Progenitor cell of endocrine pancreas (in vitro differentiated cells): ENCODE measurements at regions not wholly inside any gene's neighbourhood (a gene's known extent, or its start where the extent isn't known, plus 50 kb on each side); places are given as distances from the start of the nearest gene placed in this dataset.

ENCODE experiments used
- DNase-seq: peaks from one replicate; pipeline ENCODE4 v3.0.0; 2021; ENCODE audit warnings: low spot score; ENCODE audit not compliant: unreplicated experiment
- H3K27ac Mint-ChIP-seq: 2 replicates; pipeline ENCODE4 v1.8.0; 2021; ENCODE audit warnings: mild to moderate bottlenecking, moderate library complexity, mixed read lengths
- H3K27me3 Mint-ChIP-seq: 2 replicates; pipeline ENCODE4 v1.8.0; 2021; ENCODE audit warnings: mixed read lengths
- H3K36me3 Mint-ChIP-seq: 2 replicates; pipeline ENCODE4 v1.8.0; 2022; ENCODE audit warnings: mixed read lengths; ENCODE audit not compliant: insufficient read depth
- H3K4me1 Mint-ChIP-seq: 2 replicates; pipeline ENCODE4 v1.8.0; 2021; ENCODE audit warnings: low read depth, mixed read lengths
- H3K4me3 Mint-ChIP-seq: 2 replicates; pipeline ENCODE4 v1.8.0; 2021; ENCODE audit warnings: low read depth, mild to moderate bottlenecking, moderate library complexity, mixed read lengths
- H3K9me3 Mint-ChIP-seq: 2 replicates; pipeline ENCODE4 v1.8.0; 2021; ENCODE audit warnings: low read depth, mixed read lengths
- TF ChIP-seq, protein P1 (sequence below): fragments of 200-600 bp; sonication (generic); IDR thresholded peaks from one replicate; pipeline ENCODE4 v1.5.0; 2021; ENCODE audit warnings: antibody characterized with exemption, mild to moderate bottlenecking; ENCODE audit not compliant: unreplicated experiment

DNA sequence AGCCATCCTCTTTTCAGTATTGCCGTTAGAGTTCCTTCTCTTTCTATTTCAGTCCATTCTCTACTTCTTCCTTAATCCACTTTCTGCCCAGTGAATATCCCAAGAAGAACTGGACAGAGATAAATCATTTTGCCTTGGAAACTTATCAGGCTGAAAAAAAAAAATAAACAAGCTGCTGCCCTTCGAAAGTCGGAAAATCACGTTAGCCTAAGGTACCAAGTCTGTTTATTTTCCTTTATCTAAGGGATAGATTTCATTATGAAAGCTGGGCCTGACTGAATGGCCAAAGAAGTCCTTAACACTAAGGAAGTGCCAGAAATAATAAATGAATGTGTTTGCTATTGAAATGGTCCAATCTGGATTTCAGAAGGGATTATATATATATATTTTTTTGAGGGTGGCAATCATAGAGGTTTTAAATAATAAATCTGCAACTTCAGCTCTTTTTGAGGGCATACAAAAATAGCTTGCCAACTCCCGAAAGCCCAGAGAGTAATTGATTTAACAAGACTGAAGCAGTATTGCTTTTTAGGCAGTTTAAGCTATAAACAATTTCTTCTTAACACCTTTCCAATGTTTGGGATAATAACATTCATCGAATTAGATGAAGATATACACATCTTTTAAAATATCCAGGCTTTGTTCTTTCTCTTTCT, 127.0 kb upstream of the STMND1 start:
- TF ChIP-seq, protein P1, sequence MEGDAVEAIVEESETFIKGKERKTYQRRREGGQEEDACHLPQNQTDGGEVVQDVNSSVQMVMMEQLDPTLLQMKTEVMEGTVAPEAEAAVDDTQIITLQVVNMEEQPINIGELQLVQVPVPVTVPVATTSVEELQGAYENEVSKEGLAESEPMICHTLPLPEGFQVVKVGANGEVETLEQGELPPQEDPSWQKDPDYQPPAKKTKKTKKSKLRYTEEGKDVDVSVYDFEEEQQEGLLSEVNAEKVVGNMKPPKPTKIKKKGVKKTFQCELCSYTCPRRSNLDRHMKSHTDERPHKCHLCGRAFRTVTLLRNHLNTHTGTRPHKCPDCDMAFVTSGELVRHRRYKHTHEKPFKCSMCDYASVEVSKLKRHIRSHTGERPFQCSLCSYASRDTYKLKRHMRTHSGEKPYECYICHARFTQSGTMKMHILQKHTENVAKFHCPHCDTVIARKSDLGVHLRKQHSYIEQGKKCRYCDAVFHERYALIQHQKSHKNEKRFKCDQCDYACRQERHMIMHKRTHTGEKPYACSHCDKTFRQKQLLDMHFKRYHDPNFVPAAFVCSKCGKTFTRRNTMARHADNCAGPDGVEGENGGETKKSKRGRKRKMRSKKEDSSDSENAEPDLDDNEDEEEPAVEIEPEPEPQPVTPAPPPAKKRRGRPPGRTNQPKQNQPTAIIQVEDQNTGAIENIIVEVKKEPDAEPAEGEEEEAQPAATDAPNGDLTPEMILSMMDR, result no peak
- Mint-ChIP-seq H3K4me1 (peaks cover 9% of the 10 kb centered on the region), H3K36me3 (no peaks in the 10 kb centered on the region), H3K4me3 (no peak overlapping the region), H3K27me3 (peaks cover 44% of the 10 kb centered on the region), H3K27ac (no peak overlapping the region), H3K9me3 (no peaks in the 10 kb centered on the region)
- DNase-seq, result no peak

DNA sequence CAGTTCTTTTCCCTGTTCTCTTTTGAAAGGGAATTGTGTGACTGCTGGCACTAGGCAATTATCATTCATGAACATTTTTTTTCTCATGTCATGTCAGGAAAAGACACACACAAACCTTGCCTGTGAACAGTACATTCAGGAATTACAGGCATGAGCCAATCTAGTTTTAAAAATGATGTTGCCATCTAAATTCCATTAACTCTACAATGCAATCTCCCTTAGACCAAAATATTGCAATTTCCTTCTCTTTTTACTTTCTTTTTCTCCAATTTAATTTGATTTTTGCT, 127.5 kb upstream of the STMND1 start:
- Mint-ChIP-seq H3K4me1 (peaks cover 9% of the 10 kb centered on the region), H3K36me3 (no peaks in the 10 kb centered on the region), H3K9me3 (no peaks in the 10 kb centered on the region), H3K27me3 (peaks cover 41% of the 10 kb centered on the region), H3K27ac (no peak overlapping the region), H3K4me3 (no peak overlapping the region)
- TF ChIP-seq, protein P1, result no peak
- DNase-seq, result no peak

DNA sequence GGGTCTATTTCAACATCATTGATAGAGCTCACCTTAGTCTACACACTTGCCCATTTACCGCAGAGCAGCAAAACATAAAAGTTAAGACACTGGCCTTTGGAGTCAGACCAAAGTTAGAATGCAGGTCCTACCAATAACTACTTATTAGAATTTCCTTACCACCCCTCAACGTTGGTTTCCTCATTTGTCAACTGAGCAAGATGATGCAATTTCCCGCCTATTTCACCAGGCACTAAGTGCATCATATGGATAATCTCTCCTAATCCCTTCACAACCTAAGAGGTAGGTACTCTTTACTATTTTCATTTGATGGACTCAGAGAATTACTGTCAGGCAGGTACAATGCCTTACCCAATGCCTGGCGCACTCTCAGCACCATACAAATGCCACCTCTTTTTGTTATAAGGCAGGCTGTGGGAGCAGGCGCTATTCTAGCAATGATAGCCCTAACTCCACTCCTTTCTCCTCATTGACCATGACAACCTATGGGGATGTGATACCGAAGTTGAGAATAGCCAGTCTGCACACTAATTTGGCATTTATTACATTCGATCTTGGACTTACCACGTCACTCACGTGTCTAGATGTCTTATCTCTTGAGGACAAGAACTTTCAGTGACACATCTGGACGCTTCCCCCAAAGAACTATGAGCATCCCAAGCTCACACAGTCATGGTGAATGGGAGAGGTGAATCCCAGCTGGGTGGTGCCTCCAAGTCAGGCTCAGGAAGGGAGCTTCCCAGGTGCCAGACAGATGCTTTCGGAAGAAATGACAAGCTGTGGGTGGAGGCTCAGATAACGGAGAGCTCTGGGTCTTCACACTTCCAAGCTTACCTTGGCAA, 128.1 kb upstream of the STMND1 start:
- DNase-seq, result no peak
- Mint-ChIP-seq H3K4me1 (peaks cover 9% of the 10 kb centered on the region), H3K36me3 (no peaks in the 10 kb centered on the region), H3K4me3 (no peak overlapping the region), H3K27me3 (peaks cover 36% of the 10 kb centered on the region), H3K9me3 (no peaks in the 10 kb centered on the region), H3K27ac (no peak overlapping the region)
- TF ChIP-seq, protein P1, result no peak

DNA sequence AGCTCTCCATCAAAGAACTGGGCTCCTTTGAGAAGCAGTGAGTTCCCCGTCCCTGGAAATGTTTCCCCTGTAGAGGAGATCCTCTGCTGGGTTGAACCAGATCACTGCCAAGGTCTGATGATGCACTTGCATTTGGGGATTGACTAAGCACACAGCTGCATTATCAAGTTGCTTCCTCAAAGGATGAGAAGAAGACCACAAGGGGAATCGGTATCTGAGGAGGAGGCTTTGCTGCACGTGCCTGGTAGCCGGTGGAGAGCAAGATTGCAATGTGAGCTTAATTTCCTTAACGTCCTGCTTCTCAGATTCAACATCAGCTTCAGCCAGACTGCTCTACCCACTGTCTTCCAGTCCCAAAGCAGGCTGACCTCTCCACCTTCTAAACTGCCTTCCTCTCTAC, 128.8 kb upstream of the STMND1 start:
- H3K36me3 Mint-ChIP-seq, result no peaks in the 10 kb centered on the region
- H3K4me1 Mint-ChIP-seq, result peaks cover 9% of the 10 kb centered on the region
- no peak for DNase-seq
- TF ChIP-seq, protein P1, result no peak
- no peaks in the 10 kb centered on the region for H3K9me3 Mint-ChIP-seq
- H3K27me3 Mint-ChIP-seq, result peaks cover 33% of the 10 kb centered on the region
- no peak overlapping the region for H3K4me3 Mint-ChIP-seq
- H3K27ac Mint-ChIP-seq, result no peak overlapping the region

DNA sequence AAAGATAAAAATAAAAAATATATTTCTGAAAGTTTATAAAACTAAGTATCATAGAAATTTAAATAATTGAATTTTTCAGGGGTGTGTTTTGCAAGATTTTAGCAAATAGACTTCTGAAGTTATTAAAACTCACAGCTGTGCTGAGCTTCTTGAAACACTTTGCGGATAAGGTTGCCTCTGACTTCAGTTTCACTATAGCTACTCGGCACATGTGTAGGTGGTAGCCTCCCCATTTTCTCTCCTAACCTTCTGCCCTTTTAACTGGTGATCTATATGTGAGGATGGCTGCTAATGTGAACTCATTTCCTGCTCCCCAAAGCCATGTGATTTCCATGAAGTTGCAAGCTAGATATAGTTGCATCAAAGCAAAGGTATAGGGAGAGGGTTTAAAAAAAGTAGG, 129.3 kb upstream of the STMND1 start:
- Mint-ChIP-seq H3K27ac (no peak overlapping the region), H3K36me3 (no peaks in the 10 kb centered on the region), H3K4me1 (peaks cover 9% of the 10 kb centered on the region), H3K27me3 (peaks cover 29% of the 10 kb centered on the region), H3K9me3 (no peaks in the 10 kb centered on the region), H3K4me3 (no peak overlapping the region)
- TF ChIP-seq, protein P1, result no peak
- no peak for DNase-seq
